SK-N-SH treated with all-trans-retinoic acid at 6 μM for 48 hours (cell line): ENCODE measurements at regions not wholly inside any gene's neighbourhood (a gene's known extent, or its start where the extent isn't known, plus 50 kb on each side); places are given as distances from the start of the nearest gene placed in this dataset.

Source experiments
- ATAC-seq: fragments of 200-7000 bp; cut with Tn5 transposase; 3 replicates; pipeline ENCODE4 v1.9.1; 2020; ENCODE audit warnings: mild to moderate bottlenecking, moderate library complexity
- ARNTL ChIP-seq: fragments of 450-650 bp; formaldehyde crosslinking; IDR thresholded peaks from 2 replicates; pipeline ENCODE4 v1.5.0; 2020; ENCODE audit warnings: low read depth, mild to moderate bottlenecking, moderate library complexity, borderline replicate concordance
- BACH2 ChIP-seq: fragments of 250-450 bp; sonication (Bioruptor Pico); IDR thresholded peaks from 2 replicates; pipeline ENCODE4 v1.9.0; 2021; ENCODE audit warnings: mild to moderate bottlenecking, borderline replicate concordance
- CREB5 ChIP-seq: fragments of 250-450 bp; sonication (Bioruptor Pico); IDR thresholded peaks from 2 replicates; pipeline ENCODE4 v1.5.1; 2020; ENCODE audit warnings: low read depth, mild to moderate bottlenecking, moderate library complexity
- CSDC2 ChIP-seq: fragments of 250-450 bp; sonication (Bioruptor Pico); IDR thresholded peaks from 2 replicates; pipeline ENCODE4 v1.5.0; 2020; ENCODE audit warnings: mild to moderate bottlenecking, moderate library complexity
- ESRRG ChIP-seq: fragments of 250-450 bp; sonication (Bioruptor Pico); IDR thresholded peaks from 2 replicates; pipeline ENCODE4 v1.6.1; 2021; ENCODE audit warnings: mild to moderate bottlenecking
- GLIS3 ChIP-seq: fragments of 250-450 bp; sonication (Bioruptor Pico); IDR thresholded peaks from 2 replicates; pipeline ENCODE4 v1.5.0; 2020; ENCODE audit warnings: mild to moderate bottlenecking, moderate library complexity
- OSR1 ChIP-seq: fragments of 250-450 bp; sonication (Bioruptor Pico); IDR thresholded peaks from 2 replicates; pipeline ENCODE4 v1.8.0; 2022; ENCODE audit warnings: moderate library complexity, mild to moderate bottlenecking, inconsistent platforms
- PATZ1 ChIP-seq: fragments of 250-450 bp; sonication (Bioruptor Pico); IDR thresholded peaks from 2 replicates; pipeline ENCODE4 v1.8.0; 2020; ENCODE audit warnings: mild to moderate bottlenecking, moderate library complexity, borderline replicate concordance
- PPARA ChIP-seq: fragments of 250-450 bp; sonication (Bioruptor Pico); IDR thresholded peaks from 2 replicates; pipeline ENCODE4 v1.5.0; 2020; ENCODE audit warnings: mild to moderate bottlenecking, borderline replicate concordance
- RARB ChIP-seq: fragments of 250-450 bp; sonication (Bioruptor Pico); IDR thresholded peaks from 2 replicates; pipeline ENCODE4 v1.8.0; 2021; ENCODE audit warnings: mild to moderate bottlenecking, moderate library complexity
- SNAI2 ChIP-seq: fragments of 250-450 bp; sonication (Bioruptor Pico); IDR thresholded peaks from 2 replicates; pipeline ENCODE4 v1.5.0; 2020; ENCODE audit warnings: mild to moderate bottlenecking, moderate library complexity
- TCF4 ChIP-seq: fragments of 250-450 bp; sonication (Bioruptor Pico); IDR thresholded peaks from 2 replicates; pipeline ENCODE4 v1.8.0; 2021; ENCODE audit warnings: mild to moderate bottlenecking, moderate library complexity, borderline replicate concordance
- TOX ChIP-seq: fragments of 250-450 bp; sonication (Bioruptor Pico); IDR thresholded peaks from 2 replicates; pipeline ENCODE4 v1.8.0; 2021; ENCODE audit warnings: mild to moderate bottlenecking, moderate library complexity, borderline replicate concordance
- TSHZ2 ChIP-seq: fragments of 250-450 bp; sonication (Bioruptor Pico); IDR thresholded peaks from 2 replicates; pipeline ENCODE4 v1.5.0; 2020; ENCODE audit warnings: mild to moderate bottlenecking, moderate library complexity
- ZC3H10 ChIP-seq: fragments of 250-450 bp; sonication (Bioruptor Pico); IDR thresholded peaks from 2 replicates; pipeline ENCODE4 v1.5.1; 2021; ENCODE audit warnings: mild to moderate bottlenecking, moderate library complexity
- ZFP3 ChIP-seq: fragments of 250-450 bp; sonication (Bioruptor Pico); IDR thresholded peaks from 2 replicates; pipeline ENCODE4 v1.5.0; 2020; ENCODE audit warnings: mild to moderate bottlenecking, moderate library complexity
- ZFP30 ChIP-seq: fragments of 450-650 bp; formaldehyde crosslinking; IDR thresholded peaks from 2 replicates; pipeline ENCODE4 v1.5.0; 2022; ENCODE audit warnings: mild to moderate bottlenecking, moderate library complexity
- ZNF565 ChIP-seq: fragments of 450-650 bp; formaldehyde crosslinking; conservative IDR thresholded peaks from 2 replicates; pipeline ENCODE4 v1.5.0; 2020; ENCODE audit warnings: low read depth, mild to moderate bottlenecking, moderate library complexity
- ZNF70 ChIP-seq: fragments of 450-650 bp; formaldehyde crosslinking; IDR thresholded peaks from 2 replicates; pipeline ENCODE4 v1.5.0; 2020; ENCODE audit warnings: mild to moderate bottlenecking, moderate library complexity
- ZNF8 ChIP-seq: fragments of 450-650 bp; formaldehyde crosslinking; IDR thresholded peaks from 2 replicates; pipeline ENCODE4 v1.5.0; 2020; ENCODE audit warnings: mild to moderate bottlenecking, moderate library complexity
- TF ChIP-seq, protein P1 (sequence below): fragments of 250-450 bp; sonication (Bioruptor Pico); IDR thresholded peaks from 2 replicates; pipeline ENCODE4 v1.8.0; 2021; ENCODE audit warnings: low read depth, mild to moderate bottlenecking, moderate library complexity, borderline replicate concordance
- TF ChIP-seq, protein P2 (sequence below): fragments of 250-450 bp; sonication (Bioruptor Pico); IDR thresholded peaks from 2 replicates; pipeline ENCODE4 v1.5.1; 2021; ENCODE audit warnings: mild to moderate bottlenecking, moderate library complexity

DNA sequence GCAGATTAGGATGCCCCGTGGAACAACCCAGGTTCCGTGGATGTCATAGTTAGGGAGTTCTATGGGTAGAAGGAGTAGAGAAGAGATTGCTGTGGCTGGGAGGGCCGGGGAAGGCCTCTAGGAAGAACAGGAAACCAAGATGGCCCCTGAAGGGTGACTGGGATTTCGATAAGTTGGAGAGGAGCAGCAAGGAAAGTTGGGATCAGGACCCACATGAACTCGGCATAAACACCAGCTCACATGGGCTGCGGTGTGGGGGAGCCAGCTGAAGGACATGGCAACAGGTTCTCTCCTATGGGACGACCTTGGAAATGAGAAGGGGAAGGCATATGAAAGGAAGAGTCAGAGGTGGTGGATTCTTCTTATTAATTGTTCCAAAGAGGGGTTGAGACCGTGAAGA is 333.7 kb upstream of the SHH start:
- no peak for ATAC-seq
- TF ChIP-seq RARB (no peak), ZFP30 (CRISPR knock-in tag) (no peak)

- no peak for ATAC-seq
These were observed 332.9 kb upstream of the SHH start for GRCh38 chr7:156145184-156145583.

DNA sequence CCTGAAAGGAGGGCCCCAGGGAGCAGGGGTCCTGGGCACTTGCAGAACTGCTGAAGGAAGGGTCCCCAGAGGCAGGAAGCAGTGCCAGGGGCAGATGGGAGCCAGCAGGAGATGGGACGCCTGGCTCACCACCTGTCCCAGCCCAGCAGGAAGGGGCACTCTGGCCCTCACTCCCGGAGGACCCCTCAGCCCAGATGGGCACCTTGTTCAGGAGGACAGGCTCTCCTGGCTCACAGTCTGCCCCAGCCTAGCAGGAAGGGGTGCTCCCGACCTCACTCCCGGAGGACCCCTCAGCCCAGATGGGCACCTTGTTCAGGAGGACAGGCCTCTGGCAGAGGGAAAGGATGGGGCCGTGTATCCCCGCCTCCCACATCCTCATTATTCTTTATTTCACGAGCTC is 331.4 kb upstream of the SHH start:
- TF ChIP-seq TCF4 (CRISPR knock-in tag) (no peak), OSR1 (CRISPR knock-in tag) (no peak), SNAI2 (CRISPR knock-in tag) (no peak), ESRRG (no peak), ZFP30 (CRISPR knock-in tag) (no peak)

More at GRCh38 chr7:156145184-156145583, 332.9 kb upstream of the SHH start:
- TF ChIP-seq ZFP3 (CRISPR knock-in tag) = no peak

DNA sequence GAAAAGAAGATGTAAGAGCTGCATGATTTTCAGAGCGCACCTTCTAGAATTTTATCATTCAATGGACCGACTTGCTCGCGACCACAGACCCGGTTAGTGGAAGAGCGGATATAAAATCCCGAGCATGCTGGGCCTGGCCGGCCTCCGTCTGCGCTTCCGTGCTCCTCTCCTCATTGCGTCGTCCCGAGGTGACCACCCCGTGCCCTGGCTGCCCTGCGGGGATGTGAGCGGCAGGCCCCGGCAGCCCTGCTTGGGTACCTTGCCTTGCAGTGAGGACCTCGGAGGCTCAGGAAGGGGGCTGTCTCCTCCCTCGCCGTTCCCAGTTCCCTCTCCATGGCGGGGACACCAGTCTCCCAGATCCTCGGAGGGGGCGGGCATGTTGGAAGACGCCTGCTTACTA is 330.9 kb upstream of the SHH start:
- TF ChIP-seq ZNF70 (CRISPR knock-in tag) = no peak
- TF ChIP-seq ARNTL (CRISPR knock-in tag) = no peak
- no peak for TF ChIP-seq PATZ1 (CRISPR knock-in tag)
- TF ChIP-seq ZC3H10 (CRISPR knock-in tag) = no peak
- TF ChIP-seq, protein P1, sequence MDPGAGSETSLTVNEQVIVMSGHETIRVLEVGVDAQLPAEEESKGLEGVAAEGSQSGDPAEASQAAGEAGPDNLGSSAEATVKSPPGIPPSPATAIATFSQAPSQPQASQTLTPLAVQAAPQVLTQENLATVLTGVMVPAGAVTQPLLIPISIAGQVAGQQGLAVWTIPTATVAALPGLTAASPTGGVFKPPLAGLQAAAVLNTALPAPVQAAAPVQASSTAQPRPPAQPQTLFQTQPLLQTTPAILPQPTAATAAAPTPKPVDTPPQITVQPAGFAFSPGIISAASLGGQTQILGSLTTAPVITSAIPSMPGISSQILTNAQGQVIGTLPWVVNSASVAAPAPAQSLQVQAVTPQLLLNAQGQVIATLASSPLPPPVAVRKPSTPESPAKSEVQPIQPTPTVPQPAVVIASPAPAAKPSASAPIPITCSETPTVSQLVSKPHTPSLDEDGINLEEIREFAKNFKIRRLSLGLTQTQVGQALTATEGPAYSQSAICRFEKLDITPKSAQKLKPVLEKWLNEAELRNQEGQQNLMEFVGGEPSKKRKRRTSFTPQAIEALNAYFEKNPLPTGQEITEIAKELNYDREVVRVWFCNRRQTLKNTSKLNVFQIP (CRISPR knock-in tag) = no peak
- TF ChIP-seq TCF4 (CRISPR knock-in tag) = no peak
- TF ChIP-seq ZFP3 (CRISPR knock-in tag) = no peak
- TF ChIP-seq RARB = no peak
- no peak for TF ChIP-seq CREB5 (CRISPR knock-in tag)
- TF ChIP-seq PPARA (CRISPR knock-in tag) = no peak
- no peak for TF ChIP-seq ZFP30 (CRISPR knock-in tag)
- TF ChIP-seq SNAI2 (CRISPR knock-in tag) = no peak
- TF ChIP-seq GLIS3 (CRISPR knock-in tag) = no peak
- no peak for TF ChIP-seq ZNF565
- no peak for ATAC-seq

More for the DNA sequence above, 331.4 kb upstream of the SHH start:
- no peak for ATAC-seq

GRCh38 chr7:156141941-156142340 is 329.7 kb upstream of the SHH start:
- TF ChIP-seq ZNF8 (CRISPR knock-in tag) (no peak), GLIS3 (CRISPR knock-in tag) (no peak), TOX (no peak), CSDC2 (CRISPR knock-in tag) (no peak), ZNF70 (CRISPR knock-in tag) (no peak), BACH2 (CRISPR knock-in tag) (no peak), TSHZ2 (no peak), OSR1 (CRISPR knock-in tag) (no peak)
- TF ChIP-seq, protein P2, sequence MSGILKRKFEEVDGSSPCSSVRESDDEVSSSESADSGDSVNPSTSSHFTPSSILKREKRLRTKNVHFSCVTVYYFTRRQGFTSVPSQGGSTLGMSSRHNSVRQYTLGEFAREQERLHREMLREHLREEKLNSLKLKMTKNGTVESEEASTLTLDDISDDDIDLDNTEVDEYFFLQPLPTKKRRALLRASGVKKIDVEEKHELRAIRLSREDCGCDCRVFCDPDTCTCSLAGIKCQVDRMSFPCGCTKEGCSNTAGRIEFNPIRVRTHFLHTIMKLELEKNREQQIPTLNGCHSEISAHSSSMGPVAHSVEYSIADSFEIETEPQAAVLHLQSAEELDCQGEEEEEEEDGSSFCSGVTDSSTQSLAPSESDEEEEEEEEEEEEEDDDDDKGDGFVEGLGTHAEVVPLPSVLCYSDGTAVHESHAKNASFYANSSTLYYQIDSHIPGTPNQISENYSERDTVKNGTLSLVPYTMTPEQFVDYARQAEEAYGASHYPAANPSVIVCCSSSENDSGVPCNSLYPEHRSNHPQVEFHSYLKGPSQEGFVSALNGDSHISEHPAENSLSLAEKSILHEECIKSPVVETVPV (CRISPR knock-in tag) = no peak
- no peak for ATAC-seq
